T-helper 1 cell (primary cell): ENCODE measurements at regions not wholly inside any gene's neighbourhood (a gene's known extent, or its start where the extent isn't known, plus 50 kb on each side); places are given as distances from the start of the nearest gene placed in this dataset.

Experiments
- DNase-seq, 5 donors: peaks; one replicate each; pipeline ENCODE4 v3.0.0-alpha.2; 2012 to 2020

DNA sequence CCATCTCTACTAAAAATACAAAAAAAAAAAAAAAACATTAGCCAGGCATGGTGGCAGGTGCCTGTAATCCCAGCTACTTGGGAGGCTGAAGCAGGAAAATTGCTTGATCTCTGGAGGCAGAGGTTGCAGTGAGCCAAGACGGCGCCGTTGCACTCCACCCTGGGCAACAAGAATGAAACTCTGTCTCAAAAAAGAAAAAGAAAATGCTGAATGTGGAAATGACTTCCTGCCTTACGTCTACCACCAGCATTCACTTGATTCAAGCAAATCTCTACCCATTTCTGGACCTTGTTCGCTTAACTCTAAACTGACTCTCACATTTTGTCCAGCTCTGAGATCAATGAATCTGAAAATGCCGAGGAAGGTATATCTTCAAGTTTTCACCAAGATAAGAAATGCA, 825.3 kb downstream of the TRIB2 start:
- DNase-seq, result no peak

DNA sequence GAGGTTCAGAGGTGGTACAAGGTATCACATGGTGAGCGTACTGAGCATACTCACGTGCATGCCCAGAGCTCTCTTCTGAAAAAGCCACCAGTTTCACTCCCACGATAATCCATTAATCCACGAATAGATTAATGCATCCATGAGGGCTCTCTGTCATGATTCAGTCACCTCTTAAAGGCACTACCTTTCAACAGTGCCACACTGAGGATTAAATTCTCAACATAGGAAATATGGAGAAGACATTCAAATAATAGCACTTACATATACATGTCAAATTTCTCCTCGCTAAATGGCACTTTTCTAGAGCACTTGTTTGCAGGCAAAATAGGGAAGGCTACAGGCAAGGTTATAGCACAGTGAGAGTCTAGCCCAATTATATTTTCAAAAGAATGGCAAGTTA, 825.9 kb downstream of the TRIB2 start:
- DNase-seq, result no peak

DNA sequence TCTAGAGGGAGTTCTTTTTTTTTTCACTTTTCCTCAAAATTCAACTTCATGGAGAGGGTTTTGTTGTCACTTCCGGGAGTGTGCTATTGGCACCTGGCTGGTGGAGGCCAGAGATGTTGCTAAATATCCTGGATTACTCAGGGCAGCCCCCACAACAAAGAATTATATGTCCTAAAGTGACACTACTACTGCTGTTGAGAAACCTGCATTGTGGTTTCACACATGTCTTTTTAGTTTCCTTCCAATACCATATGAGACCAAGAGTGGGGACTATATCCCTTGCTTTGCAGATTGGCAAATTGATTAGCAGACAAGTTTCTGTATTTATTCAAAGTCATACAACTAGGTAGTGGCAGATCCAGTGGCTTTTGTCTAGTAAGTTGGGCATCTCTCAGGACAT, 826.8 kb downstream of the TRIB2 start:
- no peak for DNase-seq

DNA sequence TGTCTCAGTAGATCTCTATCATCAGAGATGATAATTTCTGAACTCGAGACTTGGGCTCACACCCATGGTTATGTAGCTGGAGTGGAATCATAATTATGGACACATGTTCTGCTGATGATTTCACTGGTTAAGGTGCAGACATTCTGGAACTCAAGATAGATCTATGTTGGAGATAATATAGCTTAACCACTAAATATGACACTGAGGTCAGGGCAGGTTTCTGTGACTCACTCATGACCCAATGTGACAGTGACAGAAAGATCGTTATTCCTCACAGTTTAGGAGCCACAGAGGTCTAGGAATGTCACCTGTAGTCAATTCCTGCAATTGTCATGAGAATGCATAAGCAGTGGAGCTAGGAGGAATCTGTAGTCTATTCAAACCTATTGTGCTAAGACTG, 828.6 kb downstream of the TRIB2 start:
- DNase-seq, result no peak

DNA sequence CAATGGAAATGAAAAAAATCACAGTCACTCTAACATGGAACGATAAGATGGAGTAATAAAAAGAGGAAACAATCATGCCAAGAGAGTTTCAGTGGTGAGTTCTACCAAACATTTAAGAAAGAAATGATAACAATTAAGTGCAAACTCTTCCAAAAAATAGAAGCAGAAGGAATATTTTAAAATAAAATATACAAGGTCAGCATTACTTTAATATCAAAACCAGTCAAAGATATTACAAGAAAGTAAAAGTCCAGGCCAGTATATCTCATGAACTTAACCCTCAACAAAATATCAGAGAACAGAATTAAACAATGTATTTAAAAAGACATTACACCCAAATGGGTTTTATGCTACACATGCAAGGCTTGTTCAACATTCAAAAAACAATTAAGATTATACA, 829.4 kb downstream of the TRIB2 start:
- DNase-seq, result no peak

DNA sequence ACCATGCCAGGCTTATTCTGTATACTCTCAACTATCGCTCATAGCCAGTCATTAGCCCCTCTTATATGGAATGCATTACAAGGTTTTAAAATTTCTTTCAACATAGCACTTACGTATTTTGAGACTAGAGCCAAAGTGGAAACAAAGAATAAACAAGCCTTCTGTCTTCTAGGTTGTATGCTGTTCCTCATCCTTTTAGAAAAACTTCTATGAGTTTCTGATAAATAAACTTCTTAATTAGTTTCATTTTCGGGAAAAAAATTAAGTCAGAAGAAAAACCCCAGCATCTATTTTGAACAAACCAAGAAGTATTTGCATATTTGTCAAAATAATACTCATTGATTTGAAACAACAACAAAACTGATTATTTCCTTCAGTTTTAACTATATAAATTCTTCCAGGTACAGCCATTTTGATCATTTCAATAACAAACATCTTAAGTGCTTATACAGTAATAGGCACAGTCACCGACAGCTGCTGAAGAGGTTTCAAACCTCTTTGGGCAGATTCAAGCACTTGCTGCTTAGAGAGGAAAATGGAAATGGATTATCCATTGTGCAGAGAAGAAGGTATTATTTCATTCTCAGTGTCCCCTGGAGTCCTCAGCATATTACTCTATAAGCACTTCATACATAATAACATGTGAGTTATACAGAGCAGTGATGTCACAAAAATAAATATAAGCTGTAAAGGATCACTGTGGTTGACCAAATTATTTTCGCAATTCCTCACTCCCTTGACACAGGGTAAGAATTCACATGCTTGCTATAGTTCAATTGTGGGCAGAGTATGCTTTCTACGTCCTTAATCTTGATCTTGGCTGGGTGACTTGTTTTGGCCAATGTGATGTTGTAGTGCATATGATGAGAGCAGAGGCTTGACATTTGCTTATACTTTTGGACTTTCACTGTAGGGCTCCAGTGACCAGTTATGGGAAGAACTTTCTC, 833.8 kb downstream of the TRIB2 start:
- DNase-seq, result no peak

DNA sequence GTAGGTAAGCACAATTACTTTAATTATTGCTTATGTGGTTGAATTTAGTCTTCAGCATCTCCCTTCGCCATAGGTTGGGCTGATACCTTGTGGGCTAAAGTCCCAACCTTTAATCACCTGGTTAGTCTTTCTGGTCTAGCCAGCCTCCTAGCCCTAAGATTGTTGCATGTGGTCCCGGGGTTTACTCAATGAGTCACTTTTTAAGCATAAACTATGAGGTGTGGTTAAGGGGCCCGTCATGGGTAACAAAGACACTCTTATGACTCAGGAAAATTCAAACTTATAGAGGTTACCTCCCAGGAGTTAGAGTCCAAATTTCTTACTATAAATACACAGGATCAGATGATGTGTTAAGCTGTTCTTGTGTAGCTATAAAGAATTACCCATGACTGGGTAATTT, 841.6 kb downstream of the TRIB2 start:
- DNase-seq, result no peak

DNA sequence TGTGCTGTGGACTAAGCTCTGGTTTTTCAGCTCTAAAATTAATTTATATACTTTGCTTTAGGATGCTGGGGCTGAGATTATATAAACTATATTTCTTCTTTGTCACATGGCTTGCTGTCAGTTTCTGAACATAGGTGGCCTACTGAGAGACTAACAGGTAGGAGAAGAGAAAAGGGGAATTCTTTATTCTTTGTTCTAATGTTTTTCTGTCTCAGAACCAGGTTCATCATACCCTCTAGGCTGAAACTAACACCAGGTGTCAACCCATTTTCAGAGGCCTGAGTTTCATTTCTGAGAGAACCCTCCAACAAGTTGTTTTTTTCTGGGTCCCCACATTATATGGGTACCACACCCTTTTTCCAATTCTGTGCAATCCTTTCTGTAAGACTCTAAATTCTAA, 843.6 kb downstream of the TRIB2 start:
- no peak for DNase-seq

DNA sequence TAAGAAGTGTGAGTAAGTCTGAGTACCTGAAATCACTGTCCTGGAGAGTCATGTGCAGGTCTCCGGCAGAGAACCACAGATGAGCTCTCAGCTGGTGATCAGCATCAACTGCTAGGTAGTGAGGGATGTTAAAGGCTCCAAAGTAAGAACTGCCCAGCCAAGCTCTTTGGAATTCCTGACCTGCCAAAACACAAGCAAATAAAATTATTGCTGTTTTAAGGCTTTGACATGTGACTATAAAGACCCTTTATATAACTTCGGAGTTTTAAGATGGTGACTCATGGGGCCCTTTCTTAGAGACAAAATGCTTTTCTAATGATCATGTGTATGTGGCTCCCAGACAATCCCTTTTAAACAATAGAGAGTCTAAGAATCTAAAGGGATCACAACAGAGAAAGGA, 855.7 kb downstream of the TRIB2 start:
- DNase-seq, result no peak

DNA sequence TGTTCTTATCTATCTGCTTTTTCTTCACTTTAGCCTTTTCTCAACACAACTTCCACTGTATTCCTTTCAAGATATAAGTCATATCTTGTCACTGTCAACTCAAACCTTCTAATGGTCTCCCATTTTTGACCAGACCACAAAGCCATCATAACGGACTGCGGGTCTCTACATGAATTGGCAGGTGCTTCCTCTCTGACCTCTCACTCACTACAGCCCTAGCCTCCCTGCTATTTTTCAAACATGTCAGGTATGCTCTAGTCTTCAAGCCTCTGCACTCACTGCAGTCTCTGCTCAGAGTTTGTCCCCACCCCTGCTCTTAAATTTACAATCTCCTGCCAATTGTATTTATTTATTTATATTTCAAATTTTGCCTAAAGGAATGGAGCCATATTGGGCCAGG, 858.1 kb downstream of the TRIB2 start:
- DNase-seq, result no peak

DNA sequence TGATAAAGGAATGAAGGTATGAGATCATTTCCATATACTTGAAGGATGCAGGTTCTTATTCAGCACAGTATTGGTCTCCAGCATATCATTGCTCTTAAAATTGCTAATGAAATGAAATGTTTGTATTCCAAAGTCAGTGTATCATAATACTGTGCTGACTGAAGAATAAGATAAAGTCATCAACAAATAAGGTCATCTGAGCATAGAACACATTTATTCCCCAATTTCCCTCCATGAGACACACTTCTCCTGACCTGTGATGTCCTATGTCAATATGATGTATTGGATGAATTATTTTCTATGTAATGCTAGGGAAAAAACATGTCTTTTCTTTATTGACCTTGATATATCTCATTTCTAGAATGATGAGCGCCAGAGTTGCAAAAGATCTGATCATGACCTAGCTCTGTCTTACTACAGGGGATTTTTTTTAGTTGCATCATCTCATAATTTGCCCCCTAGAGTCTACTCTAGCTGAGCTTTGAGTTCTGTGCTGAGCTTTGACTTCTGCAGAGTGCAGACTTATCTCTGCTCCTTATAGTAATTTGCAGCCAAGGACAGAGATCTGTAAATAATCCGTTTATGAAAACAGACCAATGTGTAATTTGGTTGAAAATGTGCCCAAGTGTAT, 859.8 kb downstream of the TRIB2 start:
- DNase-seq, result no peak

DNA sequence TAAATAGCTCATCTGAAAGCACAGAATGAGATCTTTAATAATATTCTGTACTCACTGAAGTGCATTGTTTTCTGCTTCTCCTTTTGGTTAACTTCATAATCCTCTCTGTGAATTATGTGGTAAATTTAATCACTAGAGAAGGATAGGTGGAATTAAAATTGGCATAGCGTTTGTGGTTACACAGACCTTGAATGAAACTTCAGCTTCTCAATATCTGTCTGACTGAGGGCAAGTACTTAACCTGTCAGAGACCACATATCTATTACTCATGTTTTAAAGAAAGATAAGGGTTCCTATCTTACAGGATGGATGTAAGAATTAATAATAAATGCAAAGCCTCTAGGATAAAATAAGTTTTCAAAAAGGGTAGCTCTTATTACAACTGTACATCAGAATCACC, 861.8 kb downstream of the TRIB2 start:
- DNase-seq, result no peak

DNA sequence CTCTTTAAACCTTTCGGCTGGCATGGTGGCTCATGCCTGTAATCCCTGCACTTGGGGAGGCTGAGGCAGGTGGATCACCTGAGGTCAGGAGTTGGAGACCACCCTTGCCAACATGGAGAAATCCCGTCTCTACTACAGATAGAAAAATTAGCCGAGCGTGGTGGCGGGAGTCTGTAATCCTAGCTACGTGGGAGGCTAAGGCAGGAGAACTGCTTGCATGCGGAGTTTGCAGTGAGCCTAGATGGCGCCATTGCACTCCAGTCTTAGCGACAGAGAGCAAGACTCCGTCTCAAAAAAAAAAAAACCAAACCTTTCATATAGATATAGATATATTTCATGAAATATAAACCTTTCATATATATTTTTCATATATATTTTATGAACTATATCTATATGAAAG, 864.7 kb downstream of the TRIB2 start:
- no peak for DNase-seq

DNA sequence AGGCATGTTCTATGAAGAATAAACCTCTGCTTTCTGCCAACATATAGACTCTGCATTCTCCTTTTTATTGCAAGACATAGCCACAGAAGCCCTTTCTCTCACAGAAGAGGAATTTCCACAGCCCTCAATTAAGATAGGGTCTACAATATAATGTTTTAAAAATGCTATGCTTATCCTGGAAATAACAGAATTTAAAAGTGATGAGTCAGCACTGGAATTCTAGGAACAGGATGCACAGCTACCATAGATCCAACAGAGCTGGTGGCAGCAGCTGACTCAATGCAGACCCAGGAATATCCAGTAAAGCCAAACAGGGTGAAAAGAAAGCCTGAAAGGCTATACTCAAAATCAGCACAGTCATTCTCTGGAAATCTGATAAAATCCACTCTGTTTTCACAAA, 866.9 kb downstream of the TRIB2 start:
- no peak for DNase-seq

DNA sequence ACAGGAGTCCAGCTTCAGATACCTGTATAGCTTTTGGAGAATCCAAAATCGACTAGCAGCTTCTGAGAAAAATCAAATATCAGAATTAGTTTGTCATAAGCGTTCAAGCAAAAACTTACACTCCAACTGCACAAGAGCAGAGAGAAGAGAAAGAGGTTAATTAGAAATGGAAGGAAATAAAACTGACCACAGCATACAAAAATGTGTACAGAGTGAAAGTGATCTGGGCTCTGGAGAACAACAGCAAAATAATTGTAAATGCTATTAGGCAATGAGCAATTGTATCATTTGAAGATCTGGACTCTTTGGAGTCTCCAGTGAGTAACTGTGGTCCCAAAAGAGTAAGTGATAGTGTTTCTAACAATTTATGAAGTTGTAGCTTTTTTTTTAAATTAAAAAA, 867.3 kb downstream of the TRIB2 start:
- no peak for DNase-seq

DNA sequence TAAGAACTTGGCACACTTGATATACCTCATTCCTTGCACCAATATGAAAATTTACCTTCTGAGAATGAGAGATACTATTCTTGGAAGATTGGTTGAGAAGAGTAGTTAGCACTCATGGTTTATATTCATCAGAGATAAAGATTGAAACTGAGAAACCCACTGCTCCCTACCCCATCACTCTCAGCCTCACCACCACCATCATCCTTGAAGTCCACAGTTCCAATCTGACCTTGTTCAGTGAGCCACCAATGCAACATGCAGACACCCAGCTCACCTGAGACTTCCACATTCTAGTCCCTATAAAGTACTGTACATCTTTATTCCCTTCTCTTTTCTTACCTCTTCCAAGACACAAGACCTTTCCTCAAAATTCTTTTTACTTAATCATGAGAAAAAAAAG, 869.0 kb downstream of the TRIB2 start:
- no peak for DNase-seq

DNA sequence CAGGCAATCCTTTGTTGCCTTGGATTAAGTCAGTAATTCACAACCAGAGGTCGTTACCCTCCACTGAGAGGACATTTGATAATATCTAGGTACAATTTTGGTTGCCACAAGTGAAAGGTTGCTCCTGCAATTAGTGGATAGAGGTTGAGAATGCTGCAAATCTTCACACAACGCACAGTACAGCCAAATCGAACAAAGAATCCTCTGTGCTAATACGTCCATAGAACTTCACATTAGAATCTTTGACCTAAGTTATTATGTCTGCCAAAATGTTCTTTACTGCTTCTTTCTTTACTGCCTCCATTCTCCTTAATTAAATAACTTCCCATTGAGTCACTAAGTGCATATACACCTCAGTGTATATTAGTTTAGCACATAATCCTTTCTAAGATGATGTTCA, 879.5 kb downstream of the TRIB2 start:
- DNase-seq, result no peak

DNA sequence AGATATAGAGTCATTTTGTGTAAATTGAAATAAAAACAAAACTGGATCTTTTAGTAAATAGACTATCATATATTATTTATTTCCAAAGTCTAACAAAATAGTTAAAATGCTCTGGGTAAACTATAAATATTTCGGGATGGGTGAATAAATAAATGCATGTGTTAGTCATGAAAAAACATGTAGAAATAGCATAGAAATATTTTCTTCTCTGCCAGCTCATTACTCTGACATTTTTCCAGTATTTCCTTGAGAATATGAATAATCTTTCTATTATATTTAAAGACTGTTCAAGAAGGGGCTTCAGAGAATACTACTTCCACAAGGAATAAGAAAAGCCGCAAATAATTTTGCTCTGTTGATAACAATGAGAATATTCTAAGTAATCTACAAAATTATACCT, 880.4 kb downstream of the TRIB2 start:
- no peak for DNase-seq

DNA sequence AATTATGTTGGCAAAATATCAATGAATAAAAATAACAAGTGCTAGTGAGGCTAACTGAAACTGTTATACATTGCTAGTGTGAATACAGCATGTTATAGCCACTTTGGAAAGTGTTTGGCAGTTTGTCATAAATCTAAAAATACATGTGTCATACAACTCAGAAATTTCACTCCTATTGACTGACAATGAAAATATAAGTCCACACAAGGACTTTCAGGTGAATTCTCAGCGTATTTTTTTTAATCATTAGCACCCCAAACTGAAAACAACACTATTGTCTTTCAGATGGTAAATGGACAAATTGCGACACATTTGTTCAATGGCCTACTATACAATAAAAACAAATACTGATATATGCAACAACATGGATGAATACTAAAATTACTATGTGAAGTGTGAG, 884.8 kb downstream of the TRIB2 start:
- DNase-seq, result no peak

DNA sequence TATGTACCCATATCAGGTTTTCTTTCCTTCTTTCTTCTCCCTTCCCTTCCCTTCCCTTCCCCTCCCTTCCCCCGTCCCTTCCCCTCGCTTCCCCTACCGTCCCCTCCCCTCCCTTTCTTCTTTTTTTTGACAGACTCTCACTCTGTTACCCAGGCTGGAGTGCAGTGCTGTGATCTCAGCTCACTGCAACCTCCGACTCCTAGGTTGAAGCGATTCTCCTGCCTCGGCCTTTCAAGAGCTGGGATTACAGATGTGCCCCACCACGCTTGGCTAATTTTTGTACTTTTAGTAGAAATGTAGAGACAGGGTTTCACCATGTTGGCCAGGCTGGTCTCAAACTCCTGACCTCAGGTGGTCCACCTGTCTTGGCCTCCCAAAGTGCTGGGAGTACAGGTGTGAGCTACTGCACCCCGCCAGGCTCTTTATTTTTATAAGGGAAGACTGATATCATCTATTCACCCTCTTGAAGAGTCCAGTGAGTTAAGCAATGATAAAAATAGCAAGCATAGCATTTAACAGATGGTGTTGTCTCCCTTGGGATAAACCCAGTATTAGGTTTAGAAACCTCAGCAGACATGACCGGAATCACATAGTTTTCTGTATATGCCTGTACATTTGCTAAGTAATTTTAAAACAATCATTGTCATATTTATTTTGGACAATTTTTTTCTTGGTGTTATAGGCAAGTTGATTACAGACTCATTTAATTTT, 888.4 kb downstream of the TRIB2 start:
- no peak for DNase-seq

DNA sequence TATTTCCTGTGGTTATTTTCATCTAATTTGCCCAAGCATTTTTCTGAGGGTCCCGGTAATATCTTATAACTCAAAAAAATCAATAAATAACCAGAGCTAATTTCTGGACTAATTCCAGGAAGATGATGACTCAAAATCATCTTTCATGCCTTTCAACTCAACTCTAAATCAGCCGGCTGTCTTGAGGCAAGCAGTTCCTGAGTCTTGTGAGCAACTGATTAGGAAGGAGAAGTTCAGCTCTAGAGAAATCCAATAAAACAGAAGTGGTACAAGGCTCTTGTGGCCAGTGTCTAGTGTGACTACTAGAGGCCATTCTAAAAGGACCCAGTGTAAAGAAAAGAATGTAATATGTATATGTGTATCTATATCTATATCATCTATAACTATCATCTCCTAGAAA, 890.4 kb downstream of the TRIB2 start:
- no peak for DNase-seq

DNA sequence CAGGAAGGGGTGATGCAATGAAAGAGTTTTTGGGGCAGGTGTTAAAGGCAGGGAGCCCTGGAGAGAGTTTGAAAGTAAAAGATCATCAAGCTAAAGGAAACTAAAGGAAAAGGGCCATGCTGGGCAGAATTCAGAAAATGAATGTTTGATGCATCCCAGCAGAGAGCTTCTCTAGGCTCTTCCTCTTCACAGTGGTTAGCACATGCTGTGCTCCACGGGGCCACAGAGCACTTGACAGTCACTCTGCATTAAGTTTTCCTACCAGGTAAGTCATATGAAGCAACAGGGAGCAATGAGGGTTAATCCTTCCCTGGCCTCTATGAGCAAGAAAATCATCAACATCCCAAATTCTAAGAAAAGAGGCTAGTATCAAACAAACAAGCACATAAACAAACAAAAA, 895.2 kb downstream of the TRIB2 start:
- no peak for DNase-seq

DNA sequence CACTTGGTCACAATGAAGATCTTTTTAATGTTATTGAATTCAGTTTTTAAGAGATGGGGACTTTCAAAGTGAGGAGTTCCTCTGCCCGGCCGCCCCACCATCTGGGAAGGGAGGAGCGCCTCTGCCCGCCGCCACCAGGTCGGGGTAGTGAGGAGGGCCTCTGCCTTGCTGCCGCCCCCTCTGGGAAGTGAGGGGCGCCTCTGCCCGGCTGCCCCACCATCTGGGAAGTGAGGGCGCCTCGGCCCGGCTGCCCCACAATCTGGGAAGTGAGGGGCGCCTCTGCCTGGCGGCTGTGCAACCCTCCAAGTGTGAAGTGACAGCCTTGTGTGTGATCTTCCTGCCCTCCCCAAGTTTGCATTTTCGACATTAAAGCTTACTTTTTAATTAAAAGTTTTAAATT, 899.3 kb downstream of the TRIB2 start:
- DNase-seq, result no peak

DNA sequence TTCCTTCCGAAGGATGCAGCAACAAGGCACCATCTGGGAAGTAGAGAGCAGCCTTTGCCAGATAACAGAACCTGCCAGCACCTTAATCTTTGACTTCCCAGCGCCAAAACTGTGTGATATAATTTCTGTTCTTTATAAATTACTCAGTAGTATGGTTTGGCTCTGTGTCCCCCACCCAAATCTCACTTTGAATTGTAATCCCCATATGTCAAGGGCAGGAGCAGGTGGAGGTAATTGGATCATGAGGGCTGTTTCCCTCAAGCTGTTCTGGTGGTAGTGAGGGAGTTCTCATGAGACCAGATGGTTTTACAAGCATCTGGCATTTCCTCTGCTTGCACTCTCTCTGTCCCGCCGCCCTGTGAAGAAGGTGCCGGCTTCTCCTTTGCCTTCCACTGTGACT, 899.9 kb downstream of the TRIB2 start:
- DNase-seq, result no peak
